Femur (tissue), 1 donor: ENCODE measurements at regions not wholly inside any gene's neighbourhood (a gene's known extent, or its start where the extent isn't known, plus 50 kb on each side); places are given as distances from the start of the nearest gene placed in this dataset.
"Not testable (repeated sequence)": the region's sequence is repeated elsewhere in the genome, so short reads cannot be mapped to it uniquely, and the experiment has no call there.

Source experiments
- DNase-seq: peaks from one replicate; pipeline ENCODE4 v3.0.0-alpha.2; 2017

GRCh38 chr5:93359296-93359959 is 221.6 kb downstream of the NR2F1-AS1 start:
- DNase-seq, result peak; percentile 22

GRCh38 chr5:93358176-93358575 is 222.8 kb downstream of the NR2F1-AS1 start:
- no peak for DNase-seq

GRCh38 chr5:93357686-93358085 is 223.3 kb downstream of the NR2F1-AS1 start:
- no peak for DNase-seq

GRCh38 chr5:93355691-93356090 is 225.3 kb downstream of the NR2F1-AS1 start:
- DNase-seq, result no peak

GRCh38 chr5:93352186-93352585 is 228.8 kb downstream of the NR2F1-AS1 start:
- no peak for DNase-seq

GRCh38 chr5:93349613-93350012 is 231.4 kb downstream of the NR2F1-AS1 start:
- DNase-seq, result no peak

- no peak for DNase-seq
Measured at GRCh38 chr5:93348231-93348630, 232.8 kb downstream of the NR2F1-AS1 start.

GRCh38 chr5:93346850-93347249 is 234.2 kb downstream of the NR2F1-AS1 start:
- DNase-seq, result not testable (repeated sequence)

- DNase-seq, result no peak
Measured at GRCh38 chr5:93346301-93346700, 234.7 kb downstream of the NR2F1-AS1 start.

- DNase-seq, result no peak
Measured at GRCh38 chr5:93343570-93343969, 237.4 kb downstream of the NR2F1-AS1 start.

GRCh38 chr5:93342563-93343061 is 238.4 kb downstream of the NR2F1-AS1 start:
- no peak for DNase-seq

- DNase-seq, result no peak
Measured at GRCh38 chr5:93340881-93341280, 240.1 kb downstream of the NR2F1-AS1 start.

GRCh38 chr5:93337138-93337537 is 243.9 kb downstream of the NR2F1-AS1 start:
- DNase-seq, result no peak

GRCh38 chr5:93336330-93337110 is 244.5 kb downstream of the NR2F1-AS1 start:
- no peak for DNase-seq

GRCh38 chr5:93331863-93332262 is 249.2 kb downstream of the NR2F1-AS1 start:
- no peak for DNase-seq

GRCh38 chr5:93331241-93331640 is 249.8 kb downstream of the NR2F1-AS1 start:
- DNase-seq, result no peak

GRCh38 chr5:93330506-93330905 is 250.5 kb downstream of the NR2F1-AS1 start:
- DNase-seq, result no peak

GRCh38 chr5:93329756-93330155 is 251.3 kb downstream of the NR2F1-AS1 start:
- no peak for DNase-seq

GRCh38 chr5:93328833-93329232 is 252.2 kb downstream of the NR2F1-AS1 start:
- no peak for DNase-seq

- DNase-seq, result no peak
Measured at GRCh38 chr5:93327605-93328004, 253.4 kb downstream of the NR2F1-AS1 start.

- no peak for DNase-seq
Measured at GRCh38 chr5:93325946-93326345, 255.1 kb downstream of the NR2F1-AS1 start.

GRCh38 chr5:93322974-93323860 is 257.8 kb downstream of the NR2F1-AS1 start:
- peak; percentile 47 for DNase-seq

- DNase-seq, result no peak
Measured at GRCh38 chr5:93320920-93321445, 260.0 kb downstream of the NR2F1-AS1 start.
